GM23338 (cell line): ENCODE measurements at regions not wholly inside any gene's neighbourhood (a gene's known extent, or its start where the extent isn't known, plus 50 kb on each side); places are given as distances from the start of the nearest gene placed in this dataset.
"Not testable (repeated sequence)": the region's sequence is repeated elsewhere in the genome, so short reads cannot be mapped to it uniquely, and the experiment has no call there.

Experiments used
- ATAC-seq: fragments of 200-7000 bp; cut with Tn5 transposase; 3 replicates; pipeline ENCODE4 v1.9.1; 2020
- DNase-seq: peaks from one replicate; pipeline ENCODE4 v3.0.0-alpha.2; 2015; ENCODE audit warnings: low spot score
- H2AFZ ChIP-seq: fragments of 200-600 bp; sonication (generic); 2 replicates; pipeline ENCODE4 v1.8.0; 2016; ENCODE audit warnings: antibody characterized with exemption, mild to moderate bottlenecking, moderate library complexity
- H3F3A ChIP-seq: fragments of 200-600 bp; sonication (generic); replicated peaks from 2 replicates; pipeline ENCODE4 v1.8.0; 2017; ENCODE audit warnings: antibody characterized with exemption, mixed run types, low read depth
- H3K27ac ChIP-seq: fragments of 200-600 bp; sonication (generic); 2 replicates; pipeline ENCODE4 v1.6.1; 2016; ENCODE audit warnings: low read depth
- H3K27me3 ChIP-seq: fragments of 200-600 bp; sonication (generic); 2 replicates; pipeline ENCODE4 v1.8.0; 2016; ENCODE audit warnings: mild to moderate bottlenecking, mixed run types, moderate library complexity; ENCODE audit not compliant: insufficient read depth
- H3K36me3 ChIP-seq: fragments of 200-600 bp; sonication (generic); 2 replicates; pipeline ENCODE4 v1.8.0; 2016; ENCODE audit warnings: mild to moderate bottlenecking; ENCODE audit not compliant: insufficient read depth
- H3K4me1 ChIP-seq: fragments of 200-600 bp; sonication (generic); 2 replicates; pipeline ENCODE4 v1.8.0; 2016; ENCODE audit warnings: mild to moderate bottlenecking, moderate library complexity; ENCODE audit not compliant: insufficient read depth
- H3K4me2 ChIP-seq: fragments of 200-600 bp; sonication (generic); 2 replicates; pipeline ENCODE4 v1.7.1; 2017; ENCODE audit warnings: mixed run types
- H3K4me3 ChIP-seq: fragments of 200-600 bp; sonication (generic); 2 replicates; pipeline ENCODE4 v1.6.1; 2016; ENCODE audit warnings: mixed run types
- H3K79me2 ChIP-seq: fragments of 200-600 bp; sonication (generic); replicated peaks from 2 replicates; pipeline ENCODE4 v1.8.0; 2017; ENCODE audit warnings: mild to moderate bottlenecking; ENCODE audit not compliant: insufficient read depth
- H3K9me2 ChIP-seq: fragments of 200-600 bp; sonication (generic); 2 replicates; pipeline ENCODE4 v1.8.0; 2017; ENCODE audit not compliant: insufficient read depth
- H4K20me1 ChIP-seq: fragments of 200-600 bp; sonication (generic); replicated peaks from 2 replicates; pipeline ENCODE4 v1.8.0; 2017; ENCODE audit warnings: mild to moderate bottlenecking; ENCODE audit not compliant: insufficient read depth
- H3K27ac Mint-ChIP-seq: 2 replicates; pipeline ENCODE4 v1.8.0; 2020; ENCODE audit warnings: inconsistent platforms, mild to moderate bottlenecking, moderate library complexity, mixed read lengths
- H3K27me3 Mint-ChIP-seq: 3 replicates; pipeline ENCODE4 v1.8.0; 2022; ENCODE audit warnings: low read depth, mild to moderate bottlenecking, moderate library complexity, mixed read lengths, inconsistent platforms; ENCODE audit not compliant: insufficient read depth, poor library complexity
- H3K36me3 Mint-ChIP-seq: 3 replicates; pipeline ENCODE4 v1.8.0; 2021; ENCODE audit warnings: low read depth, mild to moderate bottlenecking, inconsistent platforms, moderate library complexity, mixed read lengths
- H3K4me1 Mint-ChIP-seq: 3 replicates; pipeline ENCODE4 v1.8.0; 2020; ENCODE audit warnings: mild to moderate bottlenecking, inconsistent platforms, mixed read lengths
- H3K4me3 Mint-ChIP-seq: 3 replicates; pipeline ENCODE4 v1.8.0; 2021; ENCODE audit warnings: moderate library complexity, mild to moderate bottlenecking, inconsistent platforms, mixed read lengths
- H3K9me3 Mint-ChIP-seq: 3 replicates; pipeline ENCODE4 v1.8.0; 2020; ENCODE audit warnings: moderate library complexity, mild to moderate bottlenecking, inconsistent platforms, mixed read lengths

GRCh38 chr4:189619441-189620250 is 321.0 kb upstream of the FRG1 start:
- not testable (repeated sequence) for H3K4me2 ChIP-seq, H3K79me2 ChIP-seq, H3K4me1 Mint-ChIP-seq, DNase-seq, H3K9me2 ChIP-seq, H3K36me3 Mint-ChIP-seq, H3K4me3 ChIP-seq, H2AFZ ChIP-seq, H3K27ac Mint-ChIP-seq, H3K27ac ChIP-seq, H3K4me1 ChIP-seq, H3K27me3 ChIP-seq, H3K27me3 Mint-ChIP-seq, H3F3A ChIP-seq, H3K36me3 ChIP-seq, H3K4me3 Mint-ChIP-seq, ATAC-seq, H4K20me1 ChIP-seq
- peaks cover 38% of the 10 kb centered on the region for H3K9me3 Mint-ChIP-seq

- not testable (repeated sequence) for H2AFZ ChIP-seq, H3K4me3 Mint-ChIP-seq, H3K36me3 ChIP-seq, H3K27me3 ChIP-seq, H3K36me3 Mint-ChIP-seq, DNase-seq, H3K4me1 ChIP-seq, H3K4me1 Mint-ChIP-seq, H3K27ac Mint-ChIP-seq, H3F3A ChIP-seq, ATAC-seq, H3K4me2 ChIP-seq, H3K4me3 ChIP-seq, H3K79me2 ChIP-seq, H3K27ac ChIP-seq, H3K9me2 ChIP-seq, H4K20me1 ChIP-seq, H3K27me3 Mint-ChIP-seq
- peaks cover 27% of the 10 kb centered on the region for H3K9me3 Mint-ChIP-seq
These were observed 318.1 kb upstream of the FRG1 start for GRCh38 chr4:189622574-189622973.

- not testable (repeated sequence) for H3K9me2 ChIP-seq, H3K4me3 ChIP-seq, H3F3A ChIP-seq, H3K4me1 ChIP-seq, DNase-seq, H3K27me3 ChIP-seq, H3K79me2 ChIP-seq, H3K4me3 Mint-ChIP-seq, H3K4me2 ChIP-seq, H4K20me1 ChIP-seq, H3K27ac ChIP-seq, H3K36me3 ChIP-seq, H3K27me3 Mint-ChIP-seq, H2AFZ ChIP-seq, H3K4me1 Mint-ChIP-seq, H3K36me3 Mint-ChIP-seq, ATAC-seq, H3K27ac Mint-ChIP-seq
- peaks cover 34% of the 10 kb centered on the region; the same call in 2 of the 3 replicates for H3K9me3 Mint-ChIP-seq
These were observed 313.6 kb upstream of the FRG1 start for GRCh38 chr4:189627041-189627440.

- not testable (repeated sequence) for H3K27me3 ChIP-seq, ATAC-seq
These were observed 310.9 kb upstream of the FRG1 start for GRCh38 chr4:189629733-189630132.

GRCh38 chr4:189630913-189631567 is 309.6 kb upstream of the FRG1 start:
- H3K27ac Mint-ChIP-seq, H3K36me3 Mint-ChIP-seq, H3F3A ChIP-seq, DNase-seq, H3K4me1 Mint-ChIP-seq, H3K4me3 ChIP-seq, H3K9me2 ChIP-seq, H3K4me2 ChIP-seq, ATAC-seq, H3K4me1 ChIP-seq, H3K27ac ChIP-seq, H3K27me3 ChIP-seq, H3K4me3 Mint-ChIP-seq, H4K20me1 ChIP-seq, H3K79me2 ChIP-seq, H3K27me3 Mint-ChIP-seq, H3K36me3 ChIP-seq, H2AFZ ChIP-seq: not testable (repeated sequence)
- peaks cover 48% of the 10 kb centered on the region for H3K9me3 Mint-ChIP-seq

More at GRCh38 chr4:189629733-189630132, 310.9 kb upstream of the FRG1 start:
- not testable (repeated sequence) for H3K36me3 Mint-ChIP-seq, H3K9me2 ChIP-seq, H3K79me2 ChIP-seq, H3K4me1 ChIP-seq, H2AFZ ChIP-seq, DNase-seq, H3K36me3 ChIP-seq, H3K27me3 Mint-ChIP-seq, H3K4me3 ChIP-seq, H3K27ac ChIP-seq, H3F3A ChIP-seq, H4K20me1 ChIP-seq, H3K4me2 ChIP-seq, H3K4me1 Mint-ChIP-seq, H3K4me3 Mint-ChIP-seq, H3K27ac Mint-ChIP-seq
- H3K9me3 Mint-ChIP-seq = peaks cover 40% of the 10 kb centered on the region; the same call in 2 of the 3 replicates

- not testable (repeated sequence) for H3K36me3 ChIP-seq, H3K27ac Mint-ChIP-seq, H3K9me2 ChIP-seq, H3K27me3 ChIP-seq, H3K4me2 ChIP-seq, ATAC-seq, H3K4me3 ChIP-seq, H3F3A ChIP-seq, H3K79me2 ChIP-seq, DNase-seq, H2AFZ ChIP-seq, H4K20me1 ChIP-seq, H3K36me3 Mint-ChIP-seq, H3K27ac ChIP-seq, H3K4me1 ChIP-seq, H3K4me1 Mint-ChIP-seq, H3K27me3 Mint-ChIP-seq, H3K4me3 Mint-ChIP-seq
- peaks cover 52% of the 10 kb centered on the region for H3K9me3 Mint-ChIP-seq
These were observed 309.1 kb upstream of the FRG1 start for GRCh38 chr4:189631568-189631916.
